BE2C (cell line): ENCODE measurements at regions not wholly inside any gene's neighbourhood (a gene's known extent, or its start where the extent isn't known, plus 50 kb on each side); places are given as distances from the start of the nearest gene placed in this dataset.
"Not testable (repeated sequence)": the region's sequence is repeated elsewhere in the genome, so short reads cannot be mapped to it uniquely, and the experiment has no call there.

Experiments used
- DNase-seq: peaks from one replicate; pipeline ENCODE4 v3.0.0-alpha.2; 2020
- H3K27me3 ChIP-seq: fragments of 250-450 bp; sonication (Bioruptor Pico); 2 replicates; pipeline ENCODE4 v1.5.1; 2020; ENCODE audit warnings: mild to moderate bottlenecking
- H3K36me3 ChIP-seq: fragments of 250-450 bp; sonication (Bioruptor Pico); 2 replicates; pipeline ENCODE4 v1.5.1; 2020; ENCODE audit warnings: mild to moderate bottlenecking
- H3K4me1 ChIP-seq: fragments of 250-450 bp; sonication (Bioruptor Pico); 2 replicates; pipeline ENCODE4 v1.5.1; 2020
- H3K4me3 ChIP-seq: 2 replicates; pipeline ENCODE4 v1.5.1; 2011; ENCODE audit warnings: low read depth, low read length
- H3K9me3 ChIP-seq: fragments of 250-450 bp; sonication (Bioruptor Pico); 2 replicates; pipeline ENCODE4 v1.5.1; 2020
- CTCF ChIP-seq: IDR thresholded peaks from 2 replicates; pipeline ENCODE4 v1.5.1; 2012; ENCODE audit warnings: mild to moderate bottlenecking, low read depth, low read length

- Histone ChIP-seq H3K4me3 (no peak overlapping the region), H3K9me3 (no peaks in the 10 kb centered on the region), H3K4me1 (no peaks in the 10 kb centered on the region), H3K27me3 (peaks cover 9% of the 10 kb centered on the region), H3K36me3 (no peaks in the 10 kb centered on the region)
- no peak for DNase-seq
- no peak for TF ChIP-seq CTCF
These were observed 191.1 kb upstream of the RASGRP1 start for GRCh38 chr15:38755718-38756117.

- H3K36me3 ChIP-seq = no peaks in the 10 kb centered on the region
These were observed 191.8 kb upstream of the RASGRP1 start for GRCh38 chr15:38756441-38756840.

GRCh38 chr15:38758043-38758442, 193.4 kb upstream of the RASGRP1 start:
- Histone ChIP-seq H3K4me1 (no peaks in the 10 kb centered on the region), H3K9me3 (no peaks in the 10 kb centered on the region), H3K27me3 (peaks cover 9% of the 10 kb centered on the region), H3K4me3 (no peak overlapping the region), H3K36me3 (no peaks in the 10 kb centered on the region)
- DNase-seq = no peak
- TF ChIP-seq CTCF = no peak

More at GRCh38 chr15:38756441-38756840, 191.8 kb upstream of the RASGRP1 start:
- no peak for DNase-seq
- Histone ChIP-seq H3K27me3 (peaks cover 9% of the 10 kb centered on the region), H3K4me1 (no peaks in the 10 kb centered on the region), H3K9me3 (no peaks in the 10 kb centered on the region), H3K4me3 (no peak overlapping the region)
- TF ChIP-seq CTCF = no peak

- no peaks in the 10 kb centered on the region for H3K36me3 ChIP-seq
- no peaks in the 10 kb centered on the region for H3K4me1 ChIP-seq
- no peak for DNase-seq
- TF ChIP-seq CTCF = no peak
- no peak overlapping the region for H3K4me3 ChIP-seq
- H3K9me3 ChIP-seq = no peaks in the 10 kb centered on the region
- peaks cover 4% of the 10 kb centered on the region; the same call in 1 of the 2 replicates for H3K27me3 ChIP-seq
These were observed 197.1 kb upstream of the RASGRP1 start for GRCh38 chr15:38761681-38762080.

- Histone ChIP-seq H3K36me3 (no peaks in the 10 kb centered on the region), H3K27me3 (no peaks in the 10 kb centered on the region), H3K9me3 (no peaks in the 10 kb centered on the region), H3K4me1 (no peaks in the 10 kb centered on the region), H3K4me3 (no peak overlapping the region)
- peak; percentile 13 for DNase-seq
- peak; percentile 41 for TF ChIP-seq CTCF
These were observed 204.4 kb upstream of the RASGRP1 start for GRCh38 chr15:38768970-38769369.

- TF ChIP-seq CTCF = no peak
These were observed 204.9 kb upstream of the RASGRP1 start for GRCh38 chr15:38769492-38769891.

GRCh38 chr15:38774076-38774475, 209.5 kb upstream of the RASGRP1 start:
- H3K4me3 ChIP-seq, H3K27me3 ChIP-seq, H3K4me1 ChIP-seq, DNase-seq, H3K9me3 ChIP-seq, H3K36me3 ChIP-seq: not testable (repeated sequence)

More at GRCh38 chr15:38769492-38769891, 204.9 kb upstream of the RASGRP1 start:
- Histone ChIP-seq H3K4me3 (no peak overlapping the region), H3K36me3 (no peaks in the 10 kb centered on the region), H3K9me3 (no peaks in the 10 kb centered on the region), H3K27me3 (no peaks in the 10 kb centered on the region), H3K4me1 (no peaks in the 10 kb centered on the region)
- DNase-seq = no peak
